SU-DHL-6 (cell line): ENCODE measurements at regions not wholly inside any gene's neighbourhood (a gene's known extent, or its start where the extent isn't known, plus 50 kb on each side); places are given as distances from the start of the nearest gene placed in this dataset.

Source experiments
- EZH2phosphoT487 ChIP-seq: fragments of 200-600 bp; sonication (generic), shearing (Covaris generic); conservative IDR thresholded peaks from 2 replicates; pipeline ENCODE4 v1.6.1; 2018; ENCODE audit warnings: mild to moderate bottlenecking, antibody characterized with exemption, low read length, moderate library complexity, mixed read lengths
- TF ChIP-seq, protein P1 (sequence below): fragments of 200-600 bp; sonication (generic); IDR thresholded peaks from one replicate; pipeline ENCODE4 v1.5.1; 2017; ENCODE audit warnings: antibody characterized with exemption, mild to moderate bottlenecking, low read length, moderate library complexity; ENCODE audit not compliant: insufficient read depth, poor library complexity, severe bottlenecking

DNA sequence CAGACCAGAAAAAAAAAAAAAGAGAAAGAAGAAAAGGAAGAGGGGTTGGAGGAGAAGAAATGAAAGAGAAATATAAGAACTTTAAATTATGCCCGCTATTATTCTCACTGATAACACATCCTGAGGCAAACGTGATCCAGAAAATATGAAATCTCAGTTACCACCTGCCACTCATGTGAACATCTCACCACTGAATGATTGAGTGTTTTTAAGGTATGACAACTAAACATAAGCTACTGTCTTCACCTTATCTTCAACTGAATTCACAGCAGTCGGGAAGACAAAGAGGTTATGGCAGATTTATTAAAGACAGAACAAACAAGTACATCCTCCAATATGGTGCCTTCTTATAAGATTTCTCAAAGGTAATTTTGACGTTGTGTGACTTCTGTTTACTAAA, 327.9 kb downstream of the TMEM161B start:
- TF ChIP-seq, protein P1, sequence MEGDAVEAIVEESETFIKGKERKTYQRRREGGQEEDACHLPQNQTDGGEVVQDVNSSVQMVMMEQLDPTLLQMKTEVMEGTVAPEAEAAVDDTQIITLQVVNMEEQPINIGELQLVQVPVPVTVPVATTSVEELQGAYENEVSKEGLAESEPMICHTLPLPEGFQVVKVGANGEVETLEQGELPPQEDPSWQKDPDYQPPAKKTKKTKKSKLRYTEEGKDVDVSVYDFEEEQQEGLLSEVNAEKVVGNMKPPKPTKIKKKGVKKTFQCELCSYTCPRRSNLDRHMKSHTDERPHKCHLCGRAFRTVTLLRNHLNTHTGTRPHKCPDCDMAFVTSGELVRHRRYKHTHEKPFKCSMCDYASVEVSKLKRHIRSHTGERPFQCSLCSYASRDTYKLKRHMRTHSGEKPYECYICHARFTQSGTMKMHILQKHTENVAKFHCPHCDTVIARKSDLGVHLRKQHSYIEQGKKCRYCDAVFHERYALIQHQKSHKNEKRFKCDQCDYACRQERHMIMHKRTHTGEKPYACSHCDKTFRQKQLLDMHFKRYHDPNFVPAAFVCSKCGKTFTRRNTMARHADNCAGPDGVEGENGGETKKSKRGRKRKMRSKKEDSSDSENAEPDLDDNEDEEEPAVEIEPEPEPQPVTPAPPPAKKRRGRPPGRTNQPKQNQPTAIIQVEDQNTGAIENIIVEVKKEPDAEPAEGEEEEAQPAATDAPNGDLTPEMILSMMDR: no peak
- no peak for TF ChIP-seq EZH2phosphoT487
